ENCODE measurements at regions not wholly inside any gene's neighbourhood (a gene's known extent, or its start where the extent isn't known, plus 50 kb on each side); places are given as distances from the start of the nearest gene placed in this dataset.

DNA sequence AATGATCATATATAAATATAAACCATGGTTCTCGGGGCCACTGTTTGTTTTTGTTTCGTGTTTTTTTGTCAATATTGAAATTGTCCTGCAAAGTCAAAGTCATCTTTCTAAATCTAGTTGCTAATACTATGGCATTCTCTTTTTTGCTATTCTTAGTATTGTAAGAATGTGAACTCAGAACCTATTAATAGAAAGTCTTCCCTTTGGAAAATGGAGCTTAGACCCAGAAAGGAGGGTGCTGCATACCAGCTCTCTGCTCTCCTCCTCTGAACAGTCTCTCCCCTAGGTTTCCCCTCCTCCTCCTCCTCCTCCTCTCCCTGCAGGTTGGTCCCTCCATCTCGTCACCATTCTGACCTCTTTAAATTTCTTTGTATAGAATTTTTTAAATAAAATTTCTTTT, 150.4 kb upstream of the CCN2 start:
- TF ChIP-seq, protein P1, sequence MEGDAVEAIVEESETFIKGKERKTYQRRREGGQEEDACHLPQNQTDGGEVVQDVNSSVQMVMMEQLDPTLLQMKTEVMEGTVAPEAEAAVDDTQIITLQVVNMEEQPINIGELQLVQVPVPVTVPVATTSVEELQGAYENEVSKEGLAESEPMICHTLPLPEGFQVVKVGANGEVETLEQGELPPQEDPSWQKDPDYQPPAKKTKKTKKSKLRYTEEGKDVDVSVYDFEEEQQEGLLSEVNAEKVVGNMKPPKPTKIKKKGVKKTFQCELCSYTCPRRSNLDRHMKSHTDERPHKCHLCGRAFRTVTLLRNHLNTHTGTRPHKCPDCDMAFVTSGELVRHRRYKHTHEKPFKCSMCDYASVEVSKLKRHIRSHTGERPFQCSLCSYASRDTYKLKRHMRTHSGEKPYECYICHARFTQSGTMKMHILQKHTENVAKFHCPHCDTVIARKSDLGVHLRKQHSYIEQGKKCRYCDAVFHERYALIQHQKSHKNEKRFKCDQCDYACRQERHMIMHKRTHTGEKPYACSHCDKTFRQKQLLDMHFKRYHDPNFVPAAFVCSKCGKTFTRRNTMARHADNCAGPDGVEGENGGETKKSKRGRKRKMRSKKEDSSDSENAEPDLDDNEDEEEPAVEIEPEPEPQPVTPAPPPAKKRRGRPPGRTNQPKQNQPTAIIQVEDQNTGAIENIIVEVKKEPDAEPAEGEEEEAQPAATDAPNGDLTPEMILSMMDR (conservative IDR thresholded peaks at IDR 0.05): no peak

DNA sequence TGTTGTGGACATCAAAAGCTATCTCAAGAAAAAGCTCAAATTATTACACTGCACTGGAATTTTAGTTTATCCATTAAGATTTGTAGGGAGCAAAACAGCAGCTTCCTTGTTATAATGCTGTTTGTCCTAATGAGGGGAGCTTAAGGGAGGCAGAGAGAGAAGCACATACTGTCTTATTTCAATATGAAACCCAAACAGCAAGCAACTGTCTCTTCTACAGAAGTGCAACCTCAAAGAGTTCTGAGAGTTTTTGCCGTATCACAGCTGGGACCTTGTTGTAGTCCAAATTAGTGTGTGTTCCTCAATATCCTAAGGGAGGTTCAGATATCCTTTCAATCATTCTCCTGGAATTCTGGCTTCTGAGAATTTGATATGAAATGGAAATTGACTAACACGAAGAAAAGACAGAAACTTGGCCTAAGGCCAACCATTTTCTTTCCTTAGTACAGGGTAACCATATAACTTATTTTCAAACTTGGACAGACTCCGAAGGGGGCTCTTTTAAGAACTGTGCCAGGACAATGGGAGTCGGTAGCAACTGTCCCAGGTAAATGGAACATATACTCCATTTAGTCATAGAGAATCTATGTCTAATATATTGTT, 149.3 kb upstream of the CCN2 start:
- TF ChIP-seq, protein P1 (conservative IDR thresholded peaks at IDR 0.05): no peak
- no peak overlapping the region for H3K27ac ChIP-seq

More for the DNA sequence above, 150.4 kb upstream of the CCN2 start:
- H3K27ac ChIP-seq: no peak overlapping the region

DNA sequence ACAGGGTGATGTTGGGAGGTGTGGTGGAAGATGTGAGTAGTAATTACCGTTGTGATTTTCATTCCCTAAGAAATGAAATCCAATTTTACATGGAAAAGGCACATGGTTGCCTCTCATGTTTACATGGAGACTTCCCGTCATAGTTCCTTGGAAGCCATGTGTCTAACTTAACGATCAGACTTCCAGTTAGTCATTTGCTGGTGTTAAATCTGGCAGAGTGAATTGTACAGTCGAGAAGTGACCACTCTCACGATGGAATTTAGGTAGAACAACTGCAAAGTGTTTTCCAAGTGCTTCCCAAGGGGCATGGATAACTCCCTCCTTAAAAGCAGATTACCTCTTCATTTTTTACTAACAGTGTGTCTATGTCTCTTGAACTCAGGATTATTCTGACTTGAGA, 145.8 kb upstream of the CCN2 start:
- TF ChIP-seq, protein P1 (conservative IDR thresholded peaks at IDR 0.05): no peak
- H3K27ac ChIP-seq: no peak overlapping the region

DNA sequence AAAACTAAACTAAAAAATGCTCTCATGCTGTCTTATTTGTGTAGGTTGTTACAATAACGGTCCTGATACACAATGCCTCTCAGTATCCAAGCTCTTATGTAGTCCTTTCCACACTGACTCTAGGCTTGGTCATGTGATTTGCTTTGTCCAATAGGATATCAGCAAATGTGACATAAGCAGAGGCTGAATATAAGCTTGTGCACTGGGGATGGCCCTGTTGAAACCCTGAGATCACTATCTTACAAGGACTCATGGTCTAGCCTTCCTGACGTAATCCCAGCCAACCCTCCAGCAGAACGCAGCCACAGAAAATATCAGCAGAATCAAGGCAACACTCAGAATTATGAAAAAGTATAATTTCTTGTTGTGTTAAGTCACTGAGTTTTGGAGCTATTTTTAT, 145.1 kb upstream of the CCN2 start:
- no peak overlapping the region for H3K27ac ChIP-seq
- TF ChIP-seq, protein P1 (conservative IDR thresholded peaks at IDR 0.05): no peak

DNA sequence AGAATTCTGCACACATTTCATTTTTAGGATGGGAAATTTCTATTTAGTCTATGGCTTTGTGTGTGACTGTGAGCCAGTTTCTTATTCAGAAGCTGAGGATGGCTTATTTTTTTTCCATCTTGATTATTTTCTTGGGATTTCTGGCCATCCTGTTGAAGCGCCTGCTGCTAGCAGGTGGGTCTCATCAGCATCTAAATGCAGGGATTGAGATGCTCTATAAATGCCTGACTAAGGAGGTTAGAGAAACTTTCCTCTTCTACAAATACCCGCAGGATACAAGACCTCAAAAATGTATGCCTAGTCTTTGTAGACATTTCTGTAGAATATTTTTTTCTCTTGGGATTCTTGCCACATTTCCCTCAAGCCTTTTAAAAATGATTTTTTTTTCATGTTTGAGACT, 138.0 kb upstream of the CCN2 start:
- TF ChIP-seq, protein P1 (conservative IDR thresholded peaks at IDR 0.05): no peak
- H3K27ac ChIP-seq: no peak overlapping the region

DNA sequence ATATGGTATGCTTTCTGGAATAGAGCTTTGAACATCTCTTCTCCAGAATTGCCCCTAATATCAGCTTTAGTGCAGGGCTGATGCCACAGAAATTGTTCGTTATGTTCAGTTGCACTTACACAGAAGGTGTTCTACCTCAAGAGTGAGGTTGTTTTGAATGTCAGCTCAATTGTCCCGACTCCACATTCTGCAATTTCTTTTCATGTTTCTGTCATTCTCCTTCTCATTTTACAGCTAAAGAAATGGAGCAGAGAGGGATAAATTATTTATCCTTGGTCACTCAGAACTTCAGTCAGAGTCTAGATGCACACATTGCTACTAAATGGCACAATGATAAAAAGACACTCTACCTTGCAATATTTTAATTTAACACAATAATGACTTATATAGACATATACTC, 137.0 kb upstream of the CCN2 start:
- TF ChIP-seq, protein P1 (conservative IDR thresholded peaks at IDR 0.05): no peak
- no peak overlapping the region for H3K27ac ChIP-seq

DNA sequence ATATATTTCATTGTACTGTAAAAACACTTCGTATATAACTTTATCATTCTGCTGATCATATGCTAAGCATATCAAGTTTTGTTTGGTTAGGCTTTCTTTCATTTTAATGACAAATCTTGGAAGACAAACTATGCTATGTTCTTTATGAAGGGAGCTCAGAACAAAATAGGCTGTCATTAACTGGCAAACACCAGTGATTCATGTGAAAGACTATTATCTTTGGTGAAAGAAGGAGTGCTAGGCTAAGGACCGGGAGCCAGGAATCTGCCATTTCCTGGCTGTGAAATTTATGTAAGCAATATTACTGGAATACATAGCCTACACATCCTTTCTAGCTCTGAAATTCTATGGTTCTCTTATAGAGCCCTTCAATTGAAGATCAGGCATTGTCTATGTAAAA, 136.2 kb upstream of the CCN2 start:
- TF ChIP-seq, protein P1 (conservative IDR thresholded peaks at IDR 0.05): no peak
- no peak overlapping the region for H3K27ac ChIP-seq

All from VCaP (cell line).